Embryonic facial prominence (tissue), 1 donor: ENCODE measurements at regions not wholly inside any gene's neighbourhood (a gene's known extent, or its start where the extent isn't known, plus 50 kb on each side); places are given as distances from the start of the nearest gene placed in this dataset.

Experiments used
- DNase-seq: peaks from one replicate; pipeline ENCODE4 v3.0.0-alpha.2; 2016; ENCODE audit errors: extremely low spot score

GRCh38 chr13:33953203-33953602 lies 135.3 kb downstream of the RFC3 start:
- no peak for DNase-seq

DNA sequence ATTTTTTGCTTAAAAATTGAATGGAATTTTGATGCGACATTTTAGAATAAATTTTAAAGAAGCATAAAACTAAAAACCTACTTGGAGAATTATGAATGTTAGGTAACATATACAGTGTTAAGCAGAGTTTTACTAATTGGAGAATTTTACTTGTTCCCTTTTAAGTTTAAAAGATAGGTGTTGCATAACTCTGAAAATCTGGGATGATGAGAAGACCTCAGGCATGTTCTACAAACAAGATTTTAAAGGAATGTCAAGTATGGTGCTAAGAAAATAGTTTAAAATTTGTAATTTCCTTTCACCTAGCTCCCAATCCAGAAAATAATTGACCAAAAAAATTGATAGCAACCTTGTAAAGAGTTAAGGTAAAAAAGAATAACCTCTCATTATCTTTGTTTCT lies 135.8 kb downstream of the RFC3 start:
- DNase-seq = no peak

GRCh38 chr13:33956346-33956745 lies 138.4 kb downstream of the RFC3 start:
- DNase-seq = peak; percentile 29

DNA sequence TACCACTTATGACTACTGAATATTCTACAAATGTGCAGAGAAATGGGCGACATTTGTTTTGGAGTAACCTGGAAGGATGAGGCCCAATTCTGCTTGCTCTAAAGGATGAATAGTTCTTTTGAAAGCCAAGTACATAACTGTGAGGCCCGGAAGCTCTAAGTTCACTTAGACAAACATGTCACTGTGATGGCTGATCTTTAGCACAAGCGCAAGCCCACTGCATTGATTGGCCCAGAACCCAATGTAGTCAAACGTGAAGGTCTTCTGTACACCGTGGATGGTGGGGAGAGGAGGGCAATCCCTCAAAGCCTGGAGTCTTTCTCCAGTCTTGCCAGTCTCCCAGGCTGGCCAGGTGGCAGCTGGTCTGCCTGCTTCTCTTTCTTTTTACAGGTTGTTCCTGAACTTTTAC lies 139.6 kb downstream of the RFC3 start:
- no peak for DNase-seq

DNA sequence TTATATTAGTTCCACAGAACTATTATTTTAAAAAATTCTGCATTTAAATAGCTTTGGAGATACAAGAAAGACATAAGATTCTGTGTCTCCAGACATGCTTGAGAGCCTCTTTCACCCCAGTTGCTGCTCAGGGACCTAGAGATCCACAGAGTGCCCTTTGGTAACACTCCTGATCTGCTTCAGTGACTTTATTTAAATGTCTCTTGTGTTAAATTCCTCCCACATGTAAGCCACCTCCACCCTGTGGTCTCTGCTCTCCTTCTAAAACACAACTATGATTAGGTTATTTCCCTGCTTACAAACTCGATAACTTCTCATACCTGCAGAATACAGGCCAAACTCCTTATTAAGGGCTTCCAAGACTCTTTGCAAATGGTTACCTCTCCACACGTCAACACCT lies 141.0 kb downstream of the RFC3 start:
- DNase-seq = no peak

- DNase-seq = no peak
Observed at GRCh38 chr13:33963134-33963533, 145.2 kb downstream of the RFC3 start.

DNA sequence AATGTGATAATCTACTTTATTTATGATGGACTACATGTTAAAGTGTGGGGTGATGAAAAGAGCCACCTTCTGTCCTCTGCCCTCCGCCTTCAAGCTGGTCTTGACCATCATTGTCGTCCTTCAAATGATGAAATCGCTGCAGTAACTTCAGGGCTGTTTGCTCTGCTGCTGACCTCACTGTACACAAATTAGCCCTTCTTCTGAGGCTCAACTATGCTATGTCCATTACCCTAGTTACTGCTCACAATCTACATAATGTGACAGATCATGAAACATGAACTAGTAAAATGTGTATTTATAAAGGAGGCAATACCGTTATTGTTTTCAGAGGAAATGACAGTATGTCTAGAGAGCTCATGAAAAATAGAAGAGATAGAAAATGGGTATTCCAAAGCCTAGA lies 145.9 kb downstream of the RFC3 start:
- DNase-seq = no peak

DNA sequence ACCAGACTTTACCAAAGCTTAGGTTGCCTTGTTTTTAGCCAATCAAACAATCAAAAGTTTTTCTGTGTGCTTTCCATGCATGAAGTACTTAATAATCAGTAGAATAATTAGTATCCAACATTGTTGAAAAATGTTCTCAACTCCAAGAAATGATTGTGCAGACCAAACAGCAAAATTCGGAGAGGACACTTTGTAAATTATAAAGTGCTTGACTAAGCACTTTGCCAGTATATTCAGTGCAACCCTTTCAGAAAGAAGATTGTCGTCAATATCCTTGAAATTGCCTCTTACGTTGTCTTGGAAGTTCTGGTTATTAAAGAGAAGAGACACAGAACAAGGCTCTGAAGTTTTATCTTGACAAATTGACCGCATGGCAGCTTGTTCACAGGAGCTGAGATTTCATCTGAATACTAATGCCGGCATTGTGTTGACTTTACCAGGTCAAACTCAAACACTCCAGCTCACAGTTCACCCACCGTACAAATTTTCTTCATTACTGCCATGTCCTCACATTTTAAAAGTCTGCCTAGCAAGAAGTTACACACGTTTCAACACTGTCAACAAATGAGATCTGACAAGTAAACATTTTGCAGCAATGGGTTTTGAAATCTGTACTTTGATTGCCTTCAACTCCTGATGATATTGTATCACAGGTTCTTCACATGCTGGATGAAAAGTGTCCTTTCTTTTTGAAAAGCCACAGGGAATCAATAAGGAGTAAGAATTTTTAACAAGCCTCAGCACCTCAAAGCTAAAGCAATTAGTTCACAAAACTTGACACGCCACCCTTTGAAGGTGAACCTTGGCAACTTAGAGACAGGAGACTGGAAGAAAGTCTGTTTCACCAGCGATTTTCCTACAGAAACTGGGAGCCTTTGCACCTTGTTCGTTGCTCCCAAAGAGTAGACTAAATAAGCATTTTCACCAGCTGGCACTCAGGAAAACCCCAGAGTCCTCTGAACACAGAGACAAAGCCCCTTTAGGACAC lies 150.9 kb downstream of the RFC3 start:
- DNase-seq = no peak

GRCh38 chr13:33970746-33971561 lies 153.0 kb downstream of the RFC3 start:
- no peak for DNase-seq

DNA sequence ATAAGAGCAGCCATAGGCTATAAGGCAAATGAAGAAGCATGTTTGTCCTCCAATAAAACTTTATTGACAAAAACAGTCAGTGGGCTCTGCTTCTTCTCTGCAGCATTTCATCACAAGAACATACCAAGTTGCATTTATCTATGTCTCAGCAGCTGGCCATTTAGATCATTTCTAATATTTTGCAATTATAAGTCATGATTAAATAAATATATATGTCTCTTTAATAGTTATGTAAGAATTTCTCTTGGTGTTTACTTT lies 153.5 kb downstream of the RFC3 start:
- DNase-seq = no peak

- no peak for DNase-seq
Observed at GRCh38 chr13:33973194-33973593, 155.2 kb downstream of the RFC3 start.

DNA sequence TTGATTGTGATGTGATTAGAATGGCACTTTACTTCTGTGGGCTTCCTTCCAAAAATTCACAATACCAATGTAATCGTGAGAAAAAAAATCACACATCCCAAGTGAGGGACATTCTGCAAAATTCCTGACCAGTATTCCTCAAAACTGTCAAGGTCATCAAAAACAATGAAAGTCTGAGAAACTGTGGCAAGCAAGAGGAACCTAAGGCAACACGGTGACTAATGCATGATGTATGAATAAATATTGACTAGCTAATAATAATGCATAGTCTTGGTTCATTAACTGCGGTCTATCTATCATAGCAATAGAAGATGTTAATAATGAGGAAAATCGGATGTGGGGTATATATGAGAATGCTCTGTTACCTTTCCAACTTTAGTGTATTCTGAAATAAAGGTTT lies 159.0 kb downstream of the RFC3 start:
- no peak for DNase-seq

- DNase-seq = no peak
Observed at GRCh38 chr13:33978653-33979052, 160.7 kb downstream of the RFC3 start.

DNA sequence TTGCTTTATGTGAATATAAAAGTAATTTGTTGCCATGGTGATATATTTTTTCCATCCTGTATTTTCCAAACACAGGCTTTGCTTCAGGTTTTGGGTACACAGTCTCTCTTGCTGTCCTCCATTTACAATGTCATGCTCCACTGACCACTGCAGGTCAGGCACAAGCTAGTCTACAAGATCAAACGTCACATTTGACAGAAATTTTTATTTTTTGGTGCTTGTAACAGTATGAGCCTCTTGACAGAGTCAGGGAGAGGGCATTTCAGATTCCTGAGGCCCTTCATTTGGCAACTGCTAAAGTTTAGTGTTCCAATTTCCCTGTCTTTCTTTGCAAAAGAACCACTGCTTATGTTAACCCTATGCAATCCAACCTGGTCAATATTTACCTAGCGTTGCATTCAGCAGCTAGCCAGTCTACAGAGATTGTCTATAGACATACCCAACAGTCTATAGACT lies 175.0 kb downstream of the RFC3 start:
- DNase-seq = peak; percentile 25

DNA sequence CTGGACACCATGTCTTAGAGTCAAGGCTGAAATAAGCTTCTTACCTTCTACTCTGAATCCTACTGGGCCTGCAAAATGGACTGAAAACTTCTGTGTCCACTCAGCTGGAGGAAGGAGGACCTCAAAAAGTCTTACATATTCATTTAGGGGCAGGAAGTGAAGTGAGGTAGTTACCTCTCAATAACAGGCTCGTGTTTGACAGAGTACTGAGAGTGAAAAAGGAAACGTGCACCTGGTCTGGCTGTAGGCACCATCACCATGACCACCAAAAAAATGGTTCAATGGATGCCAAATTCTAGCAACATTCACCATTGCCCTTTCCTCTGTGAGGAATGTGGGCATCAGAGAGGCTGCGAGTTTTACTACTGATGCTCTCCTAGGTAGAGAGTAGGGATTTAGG lies 176.2 kb downstream of the RFC3 start:
- DNase-seq = no peak

GRCh38 chr13:33994826-33995502 lies 177.0 kb downstream of the RFC3 start:
- DNase-seq = no peak

DNA sequence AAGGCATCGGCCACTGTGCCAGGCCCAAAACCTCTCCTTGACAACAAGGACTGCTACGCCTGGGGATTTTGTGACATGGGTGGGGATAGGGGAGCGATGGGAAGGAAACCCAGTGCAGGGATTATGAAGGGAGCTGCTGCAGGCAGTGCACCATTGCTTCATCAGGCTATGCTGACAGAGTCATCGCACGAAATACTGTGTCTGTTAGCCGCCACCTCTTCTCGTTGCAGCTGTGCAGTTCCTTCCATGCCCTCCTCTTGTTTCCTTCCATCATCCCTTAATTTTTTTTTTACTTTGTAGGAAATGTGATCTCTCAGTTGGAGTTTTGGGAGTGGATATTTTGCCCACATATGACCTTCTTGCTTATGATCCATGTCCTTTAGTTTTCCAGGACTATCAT lies 178.7 kb downstream of the RFC3 start:
- no peak for DNase-seq

GRCh38 chr13:33997574-33997973 lies 179.6 kb downstream of the RFC3 start:
- DNase-seq = no peak

DNA sequence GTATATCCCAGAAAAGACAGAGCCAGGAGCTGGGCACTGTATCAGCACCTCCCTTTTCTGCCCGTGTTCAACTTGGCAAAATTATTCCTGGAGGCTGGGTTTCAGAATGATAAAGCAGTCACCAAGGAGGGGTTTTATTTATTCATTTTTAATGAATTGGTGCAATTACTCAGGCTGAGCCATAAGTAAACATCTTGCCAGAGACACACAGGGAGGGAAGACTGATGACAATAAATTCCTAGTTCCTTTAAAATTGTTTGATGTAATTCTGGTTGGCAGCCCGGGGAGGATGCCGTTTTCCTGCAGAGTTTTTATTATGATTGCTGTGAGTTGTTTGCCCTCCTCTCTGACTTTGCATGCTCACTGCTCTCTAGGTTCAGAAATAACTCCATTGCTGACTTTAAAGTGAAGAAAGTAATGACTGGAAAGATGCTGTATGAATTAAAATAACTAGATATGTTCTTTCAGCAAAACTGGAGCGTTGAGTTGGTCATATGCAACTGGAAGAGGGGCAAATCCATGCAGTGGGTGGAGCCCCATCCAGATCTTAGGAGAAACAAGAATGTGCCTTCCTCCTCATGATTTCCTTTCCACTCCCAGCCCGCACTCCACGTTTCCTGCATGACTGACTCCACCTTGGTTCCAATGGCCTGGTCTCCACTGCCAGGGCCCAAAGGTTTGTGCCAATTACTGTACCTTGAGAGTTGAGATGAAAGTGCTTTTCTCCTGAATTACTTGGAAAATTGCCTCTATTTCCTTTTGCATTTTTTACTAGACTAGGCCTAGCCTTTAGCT lies 182.1 kb downstream of the RFC3 start:
- no peak for DNase-seq

DNA sequence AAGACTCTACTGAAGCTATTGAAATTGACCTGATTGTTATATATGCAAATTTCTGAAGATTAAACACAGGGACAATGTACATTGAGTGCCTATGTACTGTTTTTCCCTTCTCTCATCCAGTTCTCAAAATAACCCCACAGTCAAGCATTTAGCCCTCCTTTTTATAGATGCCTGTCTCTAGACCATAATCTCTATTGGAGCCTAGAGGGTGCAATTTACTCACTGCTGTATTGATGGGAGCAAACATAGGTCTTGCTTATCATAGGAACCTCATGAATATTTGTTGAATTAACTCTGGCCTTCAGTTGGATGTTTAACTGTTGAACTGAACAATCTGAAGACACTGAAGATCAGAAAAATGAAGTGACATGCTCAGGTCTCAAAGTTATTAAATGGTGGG lies 183.0 kb downstream of the RFC3 start:
- DNase-seq = no peak

- DNase-seq = no peak
Observed at GRCh38 chr13:34001389-34001788, 183.4 kb downstream of the RFC3 start.

GRCh38 chr13:34002141-34002540 lies 184.2 kb downstream of the RFC3 start:
- no peak for DNase-seq
